Hematopoietic multipotent progenitor cell treated with erythropoietin and hydrocortisone succinate and interleukin-3 and kit ligand, for 8 days (in vitro differentiated cells): ENCODE measurements at regions not wholly inside any gene's neighbourhood (a gene's known extent, or its start where the extent isn't known, plus 50 kb on each side); places are given as distances from the start of the nearest gene placed in this dataset.
A peak's percentile ranks its signal among the peaks of the same experiment; 100 is the strongest.
"Not testable (repeated sequence)": the region's sequence is repeated elsewhere in the genome, so short reads cannot be mapped to it uniquely, and the experiment has no call there.

Source experiments
- DNase-seq: peaks from one replicate; pipeline ENCODE4 v3.0.0-alpha.2; 2015

GRCh38 chr11:104774578-104774977 lies 123.7 kb downstream of the CASP12 start:
- no peak for DNase-seq

- DNase-seq: no peak
Observed at GRCh38 chr11:104772806-104773241, 125.4 kb downstream of the CASP12 start.

- no peak for DNase-seq
Observed at GRCh38 chr11:104771763-104772162, 126.5 kb downstream of the CASP12 start.

GRCh38 chr11:104771046-104771445 lies 127.2 kb downstream of the CASP12 start:
- DNase-seq: not testable (repeated sequence)

- no peak for DNase-seq
Observed at GRCh38 chr11:104765401-104766095, 132.7 kb downstream of the CASP12 start.

GRCh38 chr11:104764710-104765045 lies 133.6 kb downstream of the CASP12 start:
- no peak for DNase-seq

GRCh38 chr11:104763930-104764709 lies 134.1 kb downstream of the CASP12 start:
- DNase-seq: no peak

- DNase-seq: no peak
Observed at GRCh38 chr11:104761511-104761910, 136.7 kb downstream of the CASP12 start.

GRCh38 chr11:104759464-104759863 lies 138.8 kb downstream of the CASP12 start:
- DNase-seq: no peak

GRCh38 chr11:104738918-104739317 lies 159.3 kb downstream of the CASP12 start:
- peak; percentile 55 for DNase-seq

GRCh38 chr11:104738208-104738607 lies 160.1 kb downstream of the CASP12 start:
- no peak for DNase-seq

GRCh38 chr11:104736502-104736901 lies 161.8 kb downstream of the CASP12 start:
- no peak for DNase-seq

- DNase-seq: no peak
Observed at GRCh38 chr11:104734998-104735397, 163.3 kb downstream of the CASP12 start.

GRCh38 chr11:104731890-104732289 lies 166.4 kb downstream of the CASP12 start:
- DNase-seq: no peak

GRCh38 chr11:104728927-104729326 lies 169.3 kb downstream of the CASP12 start:
- no peak for DNase-seq

GRCh38 chr11:104727768-104728167 lies 170.5 kb downstream of the CASP12 start:
- no peak for DNase-seq

- no peak for DNase-seq
Observed at GRCh38 chr11:104727095-104727494, 171.2 kb downstream of the CASP12 start.

- DNase-seq: no peak
Observed at GRCh38 chr11:104725796-104726408, 172.4 kb downstream of the CASP12 start.

GRCh38 chr11:104713401-104713800 lies 184.9 kb downstream of the CASP12 start:
- DNase-seq: no peak

- peak; percentile 49 for DNase-seq
Observed at GRCh38 chr11:104705490-104706190, 192.6 kb downstream of the CASP12 start.

GRCh38 chr11:104704888-104705287 lies 193.4 kb downstream of the CASP12 start:
- no peak for DNase-seq

GRCh38 chr11:104704146-104704830 lies 194.0 kb downstream of the CASP12 start:
- DNase-seq: no peak

GRCh38 chr11:104700609-104701008 lies 197.7 kb downstream of the CASP12 start:
- no peak for DNase-seq
